HEK293T (cell line): ENCODE measurements at regions not wholly inside any gene's neighbourhood (a gene's known extent, or its start where the extent isn't known, plus 50 kb on each side); places are given as distances from the start of the nearest gene placed in this dataset.

ENCODE experiments used
- CTCF ChIA-PET: fragments of 350-600 bp; formaldehyde crosslinking; extraction: SDS; loops from one replicate; lab custom pipeline; 2021; ENCODE audit warnings: antibody characterized with exemption, inconsistent platforms; lab: Yijun Ruan, JAX
- POLR2A ChIA-PET: fragments of 350-600 bp; formaldehyde crosslinking; extraction: SDS; loops from one replicate; lab custom pipeline; 2020; ENCODE audit warnings: antibody characterized with exemption, inconsistent platforms; lab: Yijun Ruan, JAX
- DNase-seq: peaks from one replicate; pipeline ENCODE4 v3.0.0; 2012; ENCODE audit warnings: mixed read lengths; ENCODE audit errors: extremely low spot score
- ARNT ChIP-seq: fragments of 450-650 bp; IDR thresholded peaks from 2 replicates; pipeline ENCODE4 v1.6.1; 2017; ENCODE audit warnings: mild to moderate bottlenecking
- BHLHE40 ChIP-seq: fragments of 450-650 bp; IDR thresholded peaks from 2 replicates; pipeline ENCODE4 v1.6.1; 2016; ENCODE audit warnings: mild to moderate bottlenecking, moderate library complexity, borderline replicate concordance
- CTBP1 ChIP-seq: fragments of 450-650 bp; IDR thresholded peaks from 2 replicates; pipeline ENCODE4 v1.6.1; 2016; ENCODE audit warnings: borderline replicate concordance
- ELF4 ChIP-seq: fragments of 450-650 bp; IDR thresholded peaks from 2 replicates; pipeline ENCODE4 v1.6.1; 2017; ENCODE audit warnings: antibody characterized with exemption
- FOXA1 ChIP-seq: fragments of 450-650 bp; IDR thresholded peaks from 2 replicates; pipeline ENCODE4 v1.6.1; 2016; ENCODE audit warnings: mild to moderate bottlenecking
- FOXK2 ChIP-seq: fragments of 450-650 bp; IDR thresholded peaks from 2 replicates; pipeline ENCODE4 v1.6.1; 2016; ENCODE audit warnings: mild to moderate bottlenecking
- FOXM1 ChIP-seq: fragments of 450-650 bp; IDR thresholded peaks from 2 replicates; pipeline ENCODE4 v1.6.1; 2017; ENCODE audit warnings: mild to moderate bottlenecking, borderline replicate concordance
- HDGF ChIP-seq: fragments of 450-650 bp; IDR thresholded peaks from 2 replicates; pipeline ENCODE4 v1.6.1; 2017; ENCODE audit warnings: antibody characterized with exemption, borderline replicate concordance
- L3MBTL2 ChIP-seq: fragments of 450-650 bp; conservative IDR thresholded peaks from 2 replicates; pipeline ENCODE4 v1.6.1; 2016; ENCODE audit warnings: mild to moderate bottlenecking
- LEF1 ChIP-seq: fragments of 450-650 bp; IDR thresholded peaks from 2 replicates; pipeline ENCODE4 v1.6.1; 2017; ENCODE audit warnings: mild to moderate bottlenecking, borderline replicate concordance
- NFRKB ChIP-seq: fragments of 450-650 bp; IDR thresholded peaks from 2 replicates; pipeline ENCODE4 v1.6.1; 2016; ENCODE audit warnings: mild to moderate bottlenecking, moderate library complexity
- SP1 ChIP-seq: fragments of 450-650 bp; IDR thresholded peaks from 2 replicates; pipeline ENCODE4 v1.6.1; 2017
- SUZ12 ChIP-seq: fragments of 450-650 bp; IDR thresholded peaks from 2 replicates; pipeline ENCODE4 v1.6.1; 2016; ENCODE audit warnings: mild to moderate bottlenecking
- TARDBP ChIP-seq: fragments of 450-650 bp; IDR thresholded peaks from 2 replicates; pipeline ENCODE4 v1.6.1; 2016
- ZNF384 ChIP-seq: fragments of 450-650 bp; IDR thresholded peaks from 2 replicates; pipeline ENCODE4 v1.6.1; 2016
- TF ChIP-seq, protein P1 (sequence below): fragments of 450-650 bp; IDR thresholded peaks from 2 replicates; pipeline ENCODE4 v1.6.1; 2016

DNA sequence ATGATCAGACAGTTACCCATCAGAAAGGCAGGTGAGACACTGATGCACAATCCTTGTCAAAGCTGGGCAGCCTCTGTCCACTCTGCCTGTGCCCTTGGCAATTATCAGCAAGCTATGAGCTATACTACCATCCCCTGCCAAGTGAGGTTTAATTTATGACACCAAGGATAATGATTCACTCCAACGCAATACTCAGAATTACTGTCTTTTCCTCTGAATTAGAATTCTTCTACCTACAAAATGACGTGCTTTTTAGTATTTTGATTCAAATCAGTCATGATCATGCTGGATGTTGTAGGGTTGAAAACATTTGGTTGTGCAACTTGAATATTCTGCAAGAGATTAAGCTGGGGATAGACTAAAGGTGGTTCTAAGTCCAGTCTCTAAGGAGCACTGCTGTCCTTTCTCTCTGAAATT, 116.8 kb upstream of the SOX9 start:
- TF ChIP-seq, protein P1, sequence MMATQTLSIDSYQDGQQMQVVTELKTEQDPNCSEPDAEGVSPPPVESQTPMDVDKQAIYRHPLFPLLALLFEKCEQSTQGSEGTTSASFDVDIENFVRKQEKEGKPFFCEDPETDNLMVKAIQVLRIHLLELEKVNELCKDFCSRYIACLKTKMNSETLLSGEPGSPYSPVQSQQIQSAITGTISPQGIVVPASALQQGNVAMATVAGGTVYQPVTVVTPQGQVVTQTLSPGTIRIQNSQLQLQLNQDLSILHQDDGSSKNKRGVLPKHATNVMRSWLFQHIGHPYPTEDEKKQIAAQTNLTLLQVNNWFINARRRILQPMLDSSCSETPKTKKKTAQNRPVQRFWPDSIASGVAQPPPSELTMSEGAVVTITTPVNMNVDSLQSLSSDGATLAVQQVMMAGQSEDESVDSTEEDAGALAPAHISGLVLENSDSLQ, result no peak
- no peak for TF ChIP-seq L3MBTL2
- no peak for TF ChIP-seq SUZ12
- no peak for TF ChIP-seq HDGF
- no peak for TF ChIP-seq FOXA1
- TF ChIP-seq ZNF384, result no peak
- no peak for TF ChIP-seq CTBP1
- no peak for TF ChIP-seq NFRKB
- no peak for TF ChIP-seq TARDBP
- no peak for TF ChIP-seq SP1
- no peak for TF ChIP-seq FOXK2
- TF ChIP-seq FOXM1, result no peak
- no peak for TF ChIP-seq ELF4
- POLR2A ChIA-PET, result no interaction called here
- DNase-seq, result no peak
- CTCF ChIA-PET, result interaction anchor here (0.6 kb wide), 1 partner anchor 1069 kb away, joined by 3 read pairs; no protein-coding TSS in a partner anchor

- ChIA-PET POLR2A (no interaction called here), CTCF (interaction anchor here (0.6 kb wide), 2 partner anchors 17 to 1068 kb away, joined by 3 read pairs; no protein-coding TSS in a partner anchor)
- no peak for DNase-seq
- TF ChIP-seq CTBP1, result no peak
- TF ChIP-seq BHLHE40, result no peak
- no peak for TF ChIP-seq FOXA1
- no peak for TF ChIP-seq LEF1
- TF ChIP-seq ZNF384, result no peak
- TF ChIP-seq, protein P1, result no peak
- TF ChIP-seq L3MBTL2, result no peak
- no peak for TF ChIP-seq NFRKB
- no peak for TF ChIP-seq SUZ12
- TF ChIP-seq FOXM1, result no peak
- TF ChIP-seq ARNT, result no peak
- no peak for TF ChIP-seq HDGF
- no peak for TF ChIP-seq SP1
- no peak for TF ChIP-seq FOXK2
These were observed 116.0 kb upstream of the SOX9 start for GRCh38 chr17:72004611-72005331.

DNA sequence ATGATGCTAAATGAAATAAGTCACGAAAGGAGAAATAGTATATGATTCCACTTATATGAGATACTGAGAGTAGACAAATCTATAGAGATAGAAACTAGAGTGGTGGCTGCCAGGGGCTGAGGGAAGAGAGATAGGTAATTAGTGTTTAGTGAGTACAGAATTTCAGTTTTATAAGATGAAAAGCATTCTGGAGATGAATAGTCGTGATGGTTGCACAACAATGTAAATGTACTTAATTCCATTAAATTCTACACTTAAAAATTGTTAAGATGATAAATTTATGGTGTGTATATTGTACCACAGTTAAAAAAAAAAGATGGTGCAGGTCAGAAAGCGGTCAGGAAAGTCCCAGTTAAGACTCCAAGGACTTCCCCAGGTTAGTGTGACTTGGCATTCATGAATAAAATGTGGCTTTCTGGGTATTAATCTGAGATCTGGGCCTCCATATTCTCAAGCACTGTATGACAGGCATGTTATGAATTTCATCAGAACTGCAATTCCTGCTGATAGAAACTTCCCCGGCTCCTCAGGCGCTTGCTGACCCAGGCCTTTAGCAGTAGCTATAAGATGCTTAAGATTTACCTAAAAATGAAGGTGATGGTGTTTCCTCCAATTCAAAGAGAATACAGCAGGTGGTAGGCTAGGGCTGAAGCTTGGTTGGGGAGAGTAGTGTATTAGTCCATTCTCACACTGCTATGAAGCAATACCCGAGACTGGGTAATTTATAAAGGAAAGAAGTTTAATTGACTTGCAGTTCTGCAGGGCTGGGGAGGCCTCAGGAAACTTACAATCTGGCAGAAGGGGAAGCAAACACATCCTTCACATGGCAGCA, 115.3 kb upstream of the SOX9 start:
- TF ChIP-seq ELF4 (no peak), FOXA1 (no peak), CTBP1 (no peak), SP1 (no peak), FOXM1 (no peak), BHLHE40 (no peak), TARDBP (no peak), NFRKB (no peak), LEF1 (no peak), FOXK2 (no peak), L3MBTL2 (no peak), HDGF (no peak), ZNF384 (no peak)
- TF ChIP-seq, protein P1, result no peak
- ChIA-PET POLR2A (no interaction called here), CTCF (no interaction called here)
- DNase-seq, result no peak

GRCh38 chr17:72008236-72008876, 112.5 kb upstream of the SOX9 start:
- TF ChIP-seq NFRKB (no peak), FOXA1 (no peak), SP1 (no peak), TARDBP (no peak), ARNT (no peak), CTBP1 (no peak), BHLHE40 (no peak), L3MBTL2 (no peak), FOXK2 (no peak), ELF4 (no peak), HDGF (no peak), SUZ12 (no peak), LEF1 (no peak), FOXM1 (no peak), ZNF384 (no peak)
- TF ChIP-seq, protein P1, result no peak
- ChIA-PET CTCF (no interaction called here), POLR2A (no interaction called here)
- no peak for DNase-seq
